ENCODE measurements at regions not wholly inside any gene's neighbourhood (a gene's known extent, or its start where the extent isn't known, plus 50 kb on each side); places are given as distances from the start of the nearest gene placed in this dataset.

GRCh38 chr4:134145369-134145768, 56.2 kb downstream of the PABPC4L start:
- no peak overlapping the region for H3K4me3 ChIP-seq (ENCODE audit: low read length)
- H3K36me3 ChIP-seq (ENCODE audit: control insufficient read depth, insufficient read depth, low read length), result no peaks in the 10 kb centered on the region
- WGBS (ENCODE audit: insufficient coverage), result no CpG with 5 or more reads among the region's 2 CpGs
- no peaks in the 10 kb centered on the region for H3K9me3 ChIP-seq (replicated peaks; ENCODE audit: control insufficient read depth, low read depth, low read length)
- H3K27me3 ChIP-seq (ENCODE audit: control insufficient read depth, insufficient read depth, low read length), result no peaks in the 10 kb centered on the region
- no peak overlapping the region for H3K27ac ChIP-seq (ENCODE audit: low read length)
- no peak for DNase-seq
- H3K4me1 ChIP-seq (ENCODE audit: control insufficient read depth, insufficient read depth, low read length), result no peaks in the 10 kb centered on the region

GRCh38 chr4:134144337-134144736, 57.3 kb downstream of the PABPC4L start:
- no CpG with 5 or more reads among the region's 2 CpGs for WGBS (ENCODE audit: insufficient coverage)
- DNase-seq, result no peak
- no peaks in the 10 kb centered on the region for H3K27me3 ChIP-seq (ENCODE audit: control insufficient read depth, insufficient read depth, low read length)

GRCh38 chr4:134141728-134142127, 59.9 kb downstream of the PABPC4L start:
- H3K4me1 ChIP-seq (ENCODE audit: control insufficient read depth, insufficient read depth, low read length), result no peaks in the 10 kb centered on the region
- H3K27ac ChIP-seq (ENCODE audit: low read length), result no peak overlapping the region
- no peak overlapping the region for H3K4me3 ChIP-seq (ENCODE audit: low read length)
- no peaks in the 10 kb centered on the region for H3K9me3 ChIP-seq (replicated peaks; ENCODE audit: control insufficient read depth, low read depth, low read length)
- no peaks in the 10 kb centered on the region for H3K27me3 ChIP-seq (ENCODE audit: control insufficient read depth, insufficient read depth, low read length)
- H3K36me3 ChIP-seq (ENCODE audit: control insufficient read depth, insufficient read depth, low read length), result no peaks in the 10 kb centered on the region
- DNase-seq, result no peak
- no CpG with 5 or more reads among the region's 2 CpGs for WGBS (ENCODE audit: insufficient coverage)

More at GRCh38 chr4:134144337-134144736, 57.3 kb downstream of the PABPC4L start:
- Histone ChIP-seq H3K27ac (ENCODE audit: low read length) (no peak overlapping the region), H3K9me3 (replicated peaks; ENCODE audit: control insufficient read depth, low read depth, low read length) (no peaks in the 10 kb centered on the region), H3K4me3 (ENCODE audit: low read length) (no peak overlapping the region), H3K4me1 (ENCODE audit: control insufficient read depth, insufficient read depth, low read length) (no peaks in the 10 kb centered on the region), H3K36me3 (ENCODE audit: control insufficient read depth, insufficient read depth, low read length) (no peaks in the 10 kb centered on the region)

DNA sequence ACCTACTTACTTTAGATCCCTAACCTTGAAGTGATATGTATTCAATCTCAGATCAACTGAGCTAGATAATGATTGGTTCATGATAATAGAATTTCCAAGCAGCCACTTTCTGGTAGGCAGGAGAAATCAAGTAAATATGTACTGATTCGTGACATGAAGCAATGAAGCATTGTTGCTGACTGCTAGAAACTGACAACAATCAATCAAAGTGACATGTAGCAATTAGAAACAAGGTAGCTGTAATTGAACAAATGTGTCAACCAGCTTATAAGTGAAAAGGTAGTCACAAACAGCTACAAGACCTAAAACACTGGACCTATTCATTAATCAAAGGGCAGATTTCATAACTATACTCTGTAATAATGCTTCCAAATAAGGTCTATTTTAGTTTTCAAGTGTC, 62.4 kb downstream of the PABPC4L start:
- no peak for DNase-seq
- H3K27ac ChIP-seq (ENCODE audit: low read length), result no peak overlapping the region

GRCh38 chr4:134132086-134132783, 69.4 kb downstream of the PABPC4L start:
- H3K9me3 ChIP-seq (replicated peaks; ENCODE audit: control insufficient read depth, low read depth, low read length), result no peaks in the 10 kb centered on the region
- no peak for DNase-seq
- H3K27ac ChIP-seq (ENCODE audit: low read length), result no peak overlapping the region
- no peaks in the 10 kb centered on the region for H3K4me1 ChIP-seq (ENCODE audit: control insufficient read depth, insufficient read depth, low read length)
- H3K4me3 ChIP-seq (ENCODE audit: low read length), result no peak overlapping the region
- no CpG with 5 or more reads among the region's 3 CpGs for WGBS (ENCODE audit: insufficient coverage)
- H3K27me3 ChIP-seq (ENCODE audit: control insufficient read depth, insufficient read depth, low read length), result no peaks in the 10 kb centered on the region
- H3K36me3 ChIP-seq (ENCODE audit: control insufficient read depth, insufficient read depth, low read length), result no peaks in the 10 kb centered on the region

More for the DNA sequence above, 62.4 kb downstream of the PABPC4L start:
- H3K4me1 ChIP-seq (ENCODE audit: control insufficient read depth, insufficient read depth, low read length), result no peaks in the 10 kb centered on the region
- H3K27me3 ChIP-seq (ENCODE audit: control insufficient read depth, insufficient read depth, low read length), result no peaks in the 10 kb centered on the region
- no peak overlapping the region for H3K4me3 ChIP-seq (ENCODE audit: low read length)
- H3K36me3 ChIP-seq (ENCODE audit: control insufficient read depth, insufficient read depth, low read length), result no peaks in the 10 kb centered on the region
- no CpG with 5 or more reads among the region's 1 CpG for WGBS (ENCODE audit: insufficient coverage)
- no peaks in the 10 kb centered on the region for H3K9me3 ChIP-seq (replicated peaks; ENCODE audit: control insufficient read depth, low read depth, low read length)

DNA sequence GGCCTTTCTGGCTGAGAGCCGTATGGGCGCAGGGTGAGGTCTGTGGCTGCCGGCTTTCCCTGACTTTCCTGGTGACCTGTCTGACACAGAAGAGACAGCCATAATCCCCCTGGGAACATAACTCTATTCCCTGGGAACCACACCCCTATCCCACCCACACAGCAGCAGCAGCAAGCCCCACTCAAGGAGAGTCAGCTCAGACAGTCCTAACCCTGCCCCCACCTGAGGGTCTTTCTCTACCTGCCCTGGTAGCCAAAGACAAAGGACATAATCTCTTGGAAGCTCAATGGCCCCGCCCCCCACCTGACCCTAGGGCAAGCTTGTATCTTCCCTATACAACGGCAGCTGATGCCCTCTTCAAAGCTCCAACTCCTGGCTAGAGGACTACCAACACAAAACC, 74.6 kb downstream of the PABPC4L start:
- Histone ChIP-seq H3K4me3 (ENCODE audit: low read length) (no peak overlapping the region), H3K27me3 (ENCODE audit: control insufficient read depth, insufficient read depth, low read length) (no peaks in the 10 kb centered on the region), H3K4me1 (ENCODE audit: control insufficient read depth, insufficient read depth, low read length) (no peaks in the 10 kb centered on the region), H3K27ac (ENCODE audit: low read length) (no peak overlapping the region), H3K9me3 (replicated peaks; ENCODE audit: control insufficient read depth, low read depth, low read length) (no peaks in the 10 kb centered on the region), H3K36me3 (ENCODE audit: control insufficient read depth, insufficient read depth, low read length) (no peaks in the 10 kb centered on the region)
- 90% methylated on average over 5 of the region's 5 CpGs for WGBS (ENCODE audit: insufficient coverage)
- no peak for DNase-seq

- Histone ChIP-seq H3K4me1 (ENCODE audit: control insufficient read depth, insufficient read depth, low read length) (no peaks in the 10 kb centered on the region), H3K27me3 (ENCODE audit: control insufficient read depth, insufficient read depth, low read length) (no peaks in the 10 kb centered on the region), H3K9me3 (replicated peaks; ENCODE audit: control insufficient read depth, low read depth, low read length) (no peaks in the 10 kb centered on the region), H3K36me3 (ENCODE audit: control insufficient read depth, insufficient read depth, low read length) (no peaks in the 10 kb centered on the region), H3K27ac (ENCODE audit: low read length) (no peak overlapping the region), H3K4me3 (ENCODE audit: low read length) (no peak overlapping the region)
- no CpG with 5 or more reads among the region's 1 CpG for WGBS (ENCODE audit: insufficient coverage)
- peak; percentile 4 for DNase-seq
Measured at GRCh38 chr4:134126000-134126560, 75.5 kb downstream of the PABPC4L start.

GRCh38 chr4:134122903-134123302, 78.7 kb downstream of the PABPC4L start:
- Histone ChIP-seq H3K4me3 (ENCODE audit: low read length) (no peak overlapping the region), H3K4me1 (ENCODE audit: control insufficient read depth, insufficient read depth, low read length) (no peaks in the 10 kb centered on the region), H3K27ac (ENCODE audit: low read length) (no peak overlapping the region), H3K27me3 (ENCODE audit: control insufficient read depth, insufficient read depth, low read length) (no peaks in the 10 kb centered on the region), H3K9me3 (replicated peaks; ENCODE audit: control insufficient read depth, low read depth, low read length) (no peaks in the 10 kb centered on the region), H3K36me3 (ENCODE audit: control insufficient read depth, insufficient read depth, low read length) (no peaks in the 10 kb centered on the region)
- DNase-seq, result no peak
- no CpG with 5 or more reads among the region's 1 CpG for WGBS (ENCODE audit: insufficient coverage)

DNA sequence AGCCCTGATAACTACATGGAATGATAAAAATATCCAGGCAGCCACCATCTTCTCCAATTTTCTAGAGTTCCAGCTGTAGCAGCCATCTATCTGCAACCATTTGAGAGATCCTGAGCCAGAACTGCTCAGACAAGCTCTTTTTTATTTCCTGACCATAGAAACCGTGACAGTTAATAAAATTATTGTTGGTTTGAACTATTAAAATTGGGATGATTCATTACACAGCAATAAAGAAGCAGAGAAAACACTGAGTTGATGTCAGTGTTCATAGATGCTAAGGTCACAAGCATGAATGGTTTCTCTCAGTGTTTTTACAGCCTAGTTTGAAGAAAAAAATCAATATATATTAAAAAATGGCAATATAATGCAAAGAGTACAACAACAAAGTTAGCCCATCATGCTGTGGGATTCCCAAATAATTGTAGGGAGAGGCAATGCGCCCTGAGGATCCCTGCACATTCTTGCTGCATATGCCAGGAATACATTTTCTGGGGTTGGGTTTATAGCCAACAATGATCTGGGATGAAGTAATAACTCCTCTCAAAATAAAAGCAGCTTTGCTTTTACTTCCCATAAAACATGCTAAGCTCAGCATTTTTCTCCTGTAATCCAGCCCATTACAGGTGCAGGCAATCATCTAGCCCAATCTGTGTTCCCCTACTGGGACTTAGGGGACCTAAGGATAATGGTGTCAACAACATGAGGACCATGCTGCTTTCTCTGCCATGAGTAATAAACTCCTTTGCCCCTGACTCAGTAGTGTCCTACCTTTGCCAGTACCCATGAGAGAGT, 84.0 kb downstream of the PABPC4L start:
- DNase-seq, result peak; percentile 9
- Histone ChIP-seq H3K9me3 (replicated peaks; ENCODE audit: control insufficient read depth, low read depth, low read length) (no peaks in the 10 kb centered on the region), H3K36me3 (ENCODE audit: control insufficient read depth, insufficient read depth, low read length) (no peaks in the 10 kb centered on the region), H3K4me3 (ENCODE audit: low read length) (no peak overlapping the region), H3K27me3 (ENCODE audit: control insufficient read depth, insufficient read depth, low read length) (no peaks in the 10 kb centered on the region), H3K27ac (ENCODE audit: low read length) (no peak overlapping the region), H3K4me1 (ENCODE audit: control insufficient read depth, insufficient read depth, low read length) (no peaks in the 10 kb centered on the region)
- WGBS (ENCODE audit: insufficient coverage), result no CpG with 5 or more reads among the region's 2 CpGs

- Histone ChIP-seq H3K9me3 (replicated peaks; ENCODE audit: control insufficient read depth, low read depth, low read length) (no peaks in the 10 kb centered on the region), H3K27me3 (ENCODE audit: control insufficient read depth, insufficient read depth, low read length) (no peaks in the 10 kb centered on the region), H3K27ac (ENCODE audit: low read length) (no peak overlapping the region), H3K36me3 (ENCODE audit: control insufficient read depth, insufficient read depth, low read length) (no peaks in the 10 kb centered on the region), H3K4me1 (ENCODE audit: control insufficient read depth, insufficient read depth, low read length) (no peaks in the 10 kb centered on the region), H3K4me3 (ENCODE audit: low read length) (no peak overlapping the region)
- no CpG with 5 or more reads among the region's 3 CpGs for WGBS (ENCODE audit: insufficient coverage)
- DNase-seq, result no peak
Measured at GRCh38 chr4:134089885-134090284, 111.7 kb downstream of the PABPC4L start.
